GM21576 (cell line): ENCODE measurements at regions not wholly inside any gene's neighbourhood (a gene's known extent, or its start where the extent isn't known, plus 50 kb on each side); places are given as distances from the start of the nearest gene placed in this dataset.

Experiments
- ATAC-seq: cut with Tn5 transposase; IDR thresholded peaks from one replicate; pipeline ENCODE4 v1.9.1; 2021; ENCODE audit warnings: mild to moderate bottlenecking, moderate library complexity; ENCODE audit not compliant: unreplicated experiment

DNA sequence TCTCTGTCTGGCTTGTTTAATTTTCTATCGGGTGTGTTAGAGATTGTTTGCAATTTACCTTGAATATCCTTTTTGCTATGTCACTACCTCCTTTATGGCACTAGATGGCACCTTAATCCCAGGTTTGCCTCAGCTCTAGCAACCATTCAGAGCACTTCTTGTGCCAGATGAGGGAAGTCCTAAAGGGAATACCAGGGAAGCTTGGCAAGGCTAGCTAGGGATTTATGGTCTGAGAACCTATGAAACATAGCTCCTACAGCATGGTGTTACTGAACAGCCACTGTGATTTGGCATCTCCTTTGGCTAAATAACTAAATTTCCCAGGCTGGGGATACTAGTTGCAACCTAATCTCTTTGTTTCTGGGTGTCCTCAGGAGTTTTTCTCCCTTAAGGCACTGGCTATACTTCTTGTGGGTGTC lies 69.0 kb upstream of the VOPP1 start:
- ATAC-seq, result peak; percentile 82

DNA sequence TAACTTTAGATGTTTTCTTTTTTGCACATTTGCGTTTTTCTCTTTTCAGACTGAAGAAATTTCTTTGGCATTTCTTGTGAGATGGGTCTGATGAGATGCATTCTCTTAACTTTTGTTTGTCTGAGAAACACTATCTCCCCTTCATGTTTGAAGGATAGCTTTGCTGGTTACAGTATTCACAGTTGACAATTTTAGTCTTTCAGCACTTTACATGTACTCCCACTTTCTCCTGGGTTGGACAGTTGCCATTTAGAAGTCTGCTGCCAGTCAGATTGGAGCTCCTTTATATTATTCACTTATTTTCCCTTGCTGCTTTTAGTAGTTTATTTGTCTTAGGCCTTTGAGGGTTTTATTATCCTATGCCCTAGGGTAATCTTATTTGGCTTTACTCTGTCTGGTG lies 67.3 kb upstream of the VOPP1 start:
- no peak for ATAC-seq

DNA sequence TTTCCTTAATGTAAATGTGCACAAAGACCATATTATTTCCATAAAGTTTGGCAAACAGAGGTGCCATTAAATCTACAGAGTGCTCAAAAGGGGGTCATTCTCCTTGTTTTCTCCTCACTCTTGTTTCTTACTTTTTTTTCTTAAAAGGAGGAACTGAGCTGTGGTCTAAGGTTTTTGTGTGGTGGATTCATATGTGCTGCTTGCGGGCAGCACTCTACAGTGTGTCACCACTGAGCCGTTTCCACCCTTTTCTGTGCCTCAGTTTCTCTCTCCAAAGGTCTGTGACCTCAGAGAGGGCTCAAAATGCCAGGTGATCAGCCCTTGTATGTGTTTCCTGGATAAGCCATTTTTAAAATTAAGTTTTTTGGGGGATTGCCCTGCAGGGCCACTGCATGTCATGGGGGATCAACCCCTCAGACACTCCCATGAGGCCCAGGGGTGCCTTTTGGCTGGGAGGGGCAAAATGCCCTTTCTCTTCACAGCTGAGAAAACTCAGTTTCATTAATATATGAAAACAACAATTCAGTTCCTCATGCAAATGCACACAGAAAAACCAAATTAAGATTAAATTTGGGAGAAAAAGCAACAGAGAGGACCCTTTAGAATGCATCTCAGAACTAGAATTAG lies 56.9 kb upstream of the VOPP1 start:
- ATAC-seq, result no peak

DNA sequence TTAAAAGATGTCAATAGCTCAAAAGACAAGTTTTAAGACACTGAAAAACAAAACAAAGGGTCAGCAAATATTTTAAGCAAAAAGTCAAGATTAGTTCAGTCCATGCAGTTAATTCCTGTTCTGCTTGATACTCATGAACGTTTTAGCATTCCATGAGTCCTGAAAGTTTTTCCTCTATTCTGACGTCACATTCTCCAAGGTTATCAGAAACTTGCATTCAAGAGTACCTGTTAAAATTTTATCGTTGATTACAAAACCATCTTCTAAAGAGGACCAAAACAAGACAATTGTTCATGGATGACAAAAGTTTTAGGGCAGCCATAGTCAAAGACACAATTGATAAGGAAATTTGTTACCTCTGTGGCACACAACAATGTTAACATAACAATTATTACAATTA lies 52.5 kb upstream of the VOPP1 start:
- no peak for ATAC-seq

- no peak for ATAC-seq
Measured at GRCh38 chr7:55623617-55624016, 51.3 kb upstream of the VOPP1 start.

GRCh38 chr7:55622241-55622640 lies 49.9 kb upstream of the VOPP1 start:
- no peak for ATAC-seq
